ENCODE measurements at regions not wholly inside any gene's neighbourhood (a gene's known extent, or its start where the extent isn't known, plus 50 kb on each side); places are given as distances from the start of the nearest gene placed in this dataset.

- TF ChIP-seq, protein P1, sequence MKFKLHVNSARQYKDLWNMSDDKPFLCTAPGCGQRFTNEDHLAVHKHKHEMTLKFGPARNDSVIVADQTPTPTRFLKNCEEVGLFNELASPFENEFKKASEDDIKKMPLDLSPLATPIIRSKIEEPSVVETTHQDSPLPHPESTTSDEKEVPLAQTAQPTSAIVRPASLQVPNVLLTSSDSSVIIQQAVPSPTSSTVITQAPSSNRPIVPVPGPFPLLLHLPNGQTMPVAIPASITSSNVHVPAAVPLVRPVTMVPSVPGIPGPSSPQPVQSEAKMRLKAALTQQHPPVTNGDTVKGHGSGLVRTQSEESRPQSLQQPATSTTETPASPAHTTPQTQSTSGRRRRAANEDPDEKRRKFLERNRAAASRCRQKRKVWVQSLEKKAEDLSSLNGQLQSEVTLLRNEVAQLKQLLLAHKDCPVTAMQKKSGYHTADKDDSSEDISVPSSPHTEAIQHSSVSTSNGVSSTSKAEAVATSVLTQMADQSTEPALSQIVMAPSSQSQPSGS (CRISPR knock-in tag; IDR thresholded peaks at IDR 0.05; ENCODE audit: borderline replicate concordance, low read depth), result no peak
Measured at GRCh38 chr1:232296461-232296860, 333.5 kb downstream of the SIPA1L2 start (continued).

- no peak for ATAC-seq
- Mint-ChIP-seq H3K27ac (no peak overlapping the region), H3K36me3 (no peaks in the 10 kb centered on the region), H3K4me3 (no peak overlapping the region), H3K9me3 (no peaks in the 10 kb centered on the region), H3K4me1 (no peaks in the 10 kb centered on the region; the same call in 1 of the 2 replicates), H3K27me3 (ENCODE audit: low read depth) (peaks cover 14% of the 10 kb centered on the region)
- TF ChIP-seq, protein P2, sequence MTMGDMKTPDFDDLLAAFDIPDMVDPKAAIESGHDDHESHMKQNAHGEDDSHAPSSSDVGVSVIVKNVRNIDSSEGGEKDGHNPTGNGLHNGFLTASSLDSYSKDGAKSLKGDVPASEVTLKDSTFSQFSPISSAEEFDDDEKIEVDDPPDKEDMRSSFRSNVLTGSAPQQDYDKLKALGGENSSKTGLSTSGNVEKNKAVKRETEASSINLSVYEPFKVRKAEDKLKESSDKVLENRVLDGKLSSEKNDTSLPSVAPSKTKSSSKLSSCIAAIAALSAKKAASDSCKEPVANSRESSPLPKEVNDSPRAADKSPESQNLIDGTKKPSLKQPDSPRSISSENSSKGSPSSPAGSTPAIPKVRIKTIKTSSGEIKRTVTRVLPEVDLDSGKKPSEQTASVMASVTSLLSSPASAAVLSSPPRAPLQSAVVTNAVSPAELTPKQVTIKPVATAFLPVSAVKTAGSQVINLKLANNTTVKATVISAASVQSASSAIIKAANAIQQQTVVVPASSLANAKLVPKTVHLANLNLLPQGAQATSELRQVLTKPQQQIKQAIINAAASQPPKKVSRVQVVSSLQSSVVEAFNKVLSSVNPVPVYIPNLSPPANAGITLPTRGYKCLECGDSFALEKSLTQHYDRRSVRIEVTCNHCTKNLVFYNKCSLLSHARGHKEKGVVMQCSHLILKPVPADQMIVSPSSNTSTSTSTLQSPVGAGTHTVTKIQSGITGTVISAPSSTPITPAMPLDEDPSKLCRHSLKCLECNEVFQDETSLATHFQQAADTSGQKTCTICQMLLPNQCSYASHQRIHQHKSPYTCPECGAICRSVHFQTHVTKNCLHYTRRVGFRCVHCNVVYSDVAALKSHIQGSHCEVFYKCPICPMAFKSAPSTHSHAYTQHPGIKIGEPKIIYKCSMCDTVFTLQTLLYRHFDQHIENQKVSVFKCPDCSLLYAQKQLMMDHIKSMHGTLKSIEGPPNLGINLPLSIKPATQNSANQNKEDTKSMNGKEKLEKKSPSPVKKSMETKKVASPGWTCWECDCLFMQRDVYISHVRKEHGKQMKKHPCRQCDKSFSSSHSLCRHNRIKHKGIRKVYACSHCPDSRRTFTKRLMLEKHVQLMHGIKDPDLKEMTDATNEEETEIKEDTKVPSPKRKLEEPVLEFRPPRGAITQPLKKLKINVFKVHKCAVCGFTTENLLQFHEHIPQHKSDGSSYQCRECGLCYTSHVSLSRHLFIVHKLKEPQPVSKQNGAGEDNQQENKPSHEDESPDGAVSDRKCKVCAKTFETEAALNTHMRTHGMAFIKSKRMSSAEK (CRISPR knock-in tag; IDR thresholded peaks at IDR 0.05; ENCODE audit: borderline replicate concordance), result no peak
- TF ChIP-seq JUN (CRISPR knock-in tag; IDR thresholded peaks at IDR 0.05) (no peak), MAX (CRISPR knock-in tag; IDR thresholded peaks at IDR 0.05) (no peak), ZNF232 (CRISPR knock-in tag; IDR thresholded peaks at IDR 0.05) (no peak), RORB (CRISPR knock-in tag; IDR thresholded peaks at IDR 0.05) (no peak), TCF7 (CRISPR knock-in tag; IDR thresholded peaks at IDR 0.05; ENCODE audit: low read depth) (no peak), E2F5 (CRISPR knock-in tag; IDR thresholded peaks at IDR 0.05) (no peak), PRRX2 (CRISPR knock-in tag; IDR thresholded peaks at IDR 0.05) (no peak), TP53 (CRISPR knock-in tag; IDR thresholded peaks at IDR 0.05) (no peak)
- TF ChIP-seq, protein P3, sequence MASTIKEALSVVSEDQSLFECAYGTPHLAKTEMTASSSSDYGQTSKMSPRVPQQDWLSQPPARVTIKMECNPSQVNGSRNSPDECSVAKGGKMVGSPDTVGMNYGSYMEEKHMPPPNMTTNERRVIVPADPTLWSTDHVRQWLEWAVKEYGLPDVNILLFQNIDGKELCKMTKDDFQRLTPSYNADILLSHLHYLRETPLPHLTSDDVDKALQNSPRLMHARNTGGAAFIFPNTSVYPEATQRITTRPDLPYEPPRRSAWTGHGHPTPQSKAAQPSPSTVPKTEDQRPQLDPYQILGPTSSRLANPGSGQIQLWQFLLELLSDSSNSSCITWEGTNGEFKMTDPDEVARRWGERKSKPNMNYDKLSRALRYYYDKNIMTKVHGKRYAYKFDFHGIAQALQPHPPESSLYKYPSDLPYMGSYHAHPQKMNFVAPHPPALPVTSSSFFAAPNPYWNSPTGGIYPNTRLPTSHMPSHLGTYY (CRISPR knock-in tag; IDR thresholded peaks at IDR 0.05), result no peak
- TF ChIP-seq, protein P4, sequence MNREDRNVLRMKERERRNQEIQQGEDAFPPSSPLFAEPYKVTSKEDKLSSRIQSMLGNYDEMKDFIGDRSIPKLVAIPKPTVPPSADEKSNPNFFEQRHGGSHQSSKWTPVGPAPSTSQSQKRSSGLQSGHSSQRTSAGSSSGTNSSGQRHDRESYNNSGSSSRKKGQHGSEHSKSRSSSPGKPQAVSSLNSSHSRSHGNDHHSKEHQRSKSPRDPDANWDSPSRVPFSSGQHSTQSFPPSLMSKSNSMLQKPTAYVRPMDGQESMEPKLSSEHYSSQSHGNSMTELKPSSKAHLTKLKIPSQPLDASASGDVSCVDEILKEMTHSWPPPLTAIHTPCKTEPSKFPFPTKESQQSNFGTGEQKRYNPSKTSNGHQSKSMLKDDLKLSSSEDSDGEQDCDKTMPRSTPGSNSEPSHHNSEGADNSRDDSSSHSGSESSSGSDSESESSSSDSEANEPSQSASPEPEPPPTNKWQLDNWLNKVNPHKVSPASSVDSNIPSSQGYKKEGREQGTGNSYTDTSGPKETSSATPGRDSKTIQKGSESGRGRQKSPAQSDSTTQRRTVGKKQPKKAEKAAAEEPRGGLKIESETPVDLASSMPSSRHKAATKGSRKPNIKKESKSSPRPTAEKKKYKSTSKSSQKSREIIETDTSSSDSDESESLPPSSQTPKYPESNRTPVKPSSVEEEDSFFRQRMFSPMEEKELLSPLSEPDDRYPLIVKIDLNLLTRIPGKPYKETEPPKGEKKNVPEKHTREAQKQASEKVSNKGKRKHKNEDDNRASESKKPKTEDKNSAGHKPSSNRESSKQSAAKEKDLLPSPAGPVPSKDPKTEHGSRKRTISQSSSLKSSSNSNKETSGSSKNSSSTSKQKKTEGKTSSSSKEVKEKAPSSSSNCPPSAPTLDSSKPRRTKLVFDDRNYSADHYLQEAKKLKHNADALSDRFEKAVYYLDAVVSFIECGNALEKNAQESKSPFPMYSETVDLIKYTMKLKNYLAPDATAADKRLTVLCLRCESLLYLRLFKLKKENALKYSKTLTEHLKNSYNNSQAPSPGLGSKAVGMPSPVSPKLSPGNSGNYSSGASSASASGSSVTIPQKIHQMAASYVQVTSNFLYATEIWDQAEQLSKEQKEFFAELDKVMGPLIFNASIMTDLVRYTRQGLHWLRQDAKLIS (CRISPR knock-in tag; IDR thresholded peaks at IDR 0.05; ENCODE audit: borderline replicate concordance), result no peak
- TF ChIP-seq, protein P5, sequence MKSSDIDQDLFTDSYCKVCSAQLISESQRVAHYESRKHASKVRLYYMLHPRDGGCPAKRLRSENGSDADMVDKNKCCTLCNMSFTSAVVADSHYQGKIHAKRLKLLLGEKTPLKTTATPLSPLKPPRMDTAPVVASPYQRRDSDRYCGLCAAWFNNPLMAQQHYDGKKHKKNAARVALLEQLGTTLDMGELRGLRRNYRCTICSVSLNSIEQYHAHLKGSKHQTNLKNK (CRISPR knock-in tag; IDR thresholded peaks at IDR 0.05), result no peak
- ChIA-PET CTCF (interaction anchor here (0.6 kb wide), 2 partner anchors 13 to 701 kb away, joined by 3 to 4 read pairs; no protein-coding TSS in a partner anchor), POLR2A (no interaction called here)
- DNase-seq (ENCODE audit: low spot score), result no peak
Measured at GRCh38 chr1:232293361-232293760, 336.6 kb downstream of the SIPA1L2 start.
